SIG-M5 treated with dmso at 0.1 percent for 504 hours (cell line): ENCODE measurements at regions not wholly inside any gene's neighbourhood (a gene's known extent, or its start where the extent isn't known, plus 50 kb on each side); places are given as distances from the start of the nearest gene placed in this dataset.

Experiments
- DNase-seq: peaks from one replicate; lab custom pipeline; 2025; ENCODE audit not compliant: unreplicated experiment; lab: John Stamatoyannopoulos, UW

- DNase-seq: no peak
Measured at GRCh38 chr1:56197946-56198345, 381.4 kb downstream of the PLPP3 start.

GRCh38 chr1:56196839-56197238 is 382.5 kb downstream of the PLPP3 start:
- DNase-seq: no peak

GRCh38 chr1:56194701-56195300 is 384.6 kb downstream of the PLPP3 start:
- no peak for DNase-seq

GRCh38 chr1:56193656-56194055 is 385.7 kb downstream of the PLPP3 start:
- no peak for DNase-seq

GRCh38 chr1:56191369-56191768 is 388.0 kb downstream of the PLPP3 start:
- no peak for DNase-seq

- DNase-seq: no peak
Measured at GRCh38 chr1:56190806-56191365, 388.5 kb downstream of the PLPP3 start.

- no peak for DNase-seq
Measured at GRCh38 chr1:56189946-56190805, 389.2 kb downstream of the PLPP3 start.

GRCh38 chr1:56189454-56189853 is 389.9 kb downstream of the PLPP3 start:
- no peak for DNase-seq

- DNase-seq: no peak
Measured at GRCh38 chr1:56188855-56189254, 390.5 kb downstream of the PLPP3 start.

GRCh38 chr1:56188221-56188620 is 391.1 kb downstream of the PLPP3 start:
- no peak for DNase-seq

- no peak for DNase-seq
Measured at GRCh38 chr1:56187405-56187804, 392.0 kb downstream of the PLPP3 start.

- DNase-seq: no peak
Measured at GRCh38 chr1:56185493-56185892, 393.9 kb downstream of the PLPP3 start.

- DNase-seq: no peak
Measured at GRCh38 chr1:56183151-56183550, 396.2 kb downstream of the PLPP3 start.

- no peak for DNase-seq
Measured at GRCh38 chr1:56180520-56181190, 398.7 kb downstream of the PLPP3 start.

GRCh38 chr1:56179543-56179942 is 399.8 kb downstream of the PLPP3 start:
- no peak for DNase-seq

GRCh38 chr1:56175211-56175610 is 404.2 kb downstream of the PLPP3 start:
- DNase-seq: no peak

- DNase-seq: no peak
Measured at GRCh38 chr1:56174176-56174885, 405.0 kb downstream of the PLPP3 start.

GRCh38 chr1:56173736-56174135 is 405.6 kb downstream of the PLPP3 start:
- no peak for DNase-seq

GRCh38 chr1:56171670-56172069 is 407.7 kb downstream of the PLPP3 start:
- no peak for DNase-seq

GRCh38 chr1:56170784-56171320 is 408.5 kb downstream of the PLPP3 start:
- DNase-seq: no peak

- no peak for DNase-seq
Measured at GRCh38 chr1:56169856-56170255, 409.5 kb downstream of the PLPP3 start.
